Ectodermal cell (in vitro differentiated cells): ENCODE measurements at regions not wholly inside any gene's neighbourhood (a gene's known extent, or its start where the extent isn't known, plus 50 kb on each side); places are given as distances from the start of the nearest gene placed in this dataset.
"Not testable (repeated sequence)": the region's sequence is repeated elsewhere in the genome, so short reads cannot be mapped to it uniquely, and the experiment has no call there.

Source experiments
- H3K27ac ChIP-seq: 2 replicates; pipeline ENCODE4 v1.7.0; 2013; ENCODE audit warnings: mild to moderate bottlenecking, low read depth, low read length; ENCODE audit not compliant: insufficient read depth, poor library complexity, severe bottlenecking
- H3K27me3 ChIP-seq: 2 replicates; pipeline ENCODE4 v1.7.0; 2013; ENCODE audit warnings: mild to moderate bottlenecking, low read length; ENCODE audit not compliant: insufficient read depth, control insufficient read depth, poor library complexity, severe bottlenecking
- H3K36me3 ChIP-seq: one replicate; pipeline ENCODE4 v1.7.0; 2013; ENCODE audit warnings: low read length; ENCODE audit not compliant: control insufficient read depth, insufficient read depth
- H3K4me1 ChIP-seq: one replicate; pipeline ENCODE4 v1.7.0; 2013; ENCODE audit warnings: low read length; ENCODE audit not compliant: control insufficient read depth, insufficient read depth
- H3K4me3 ChIP-seq: 2 replicates; pipeline ENCODE4 v1.7.0; 2013; ENCODE audit warnings: low read depth, low read length, control low read depth; ENCODE audit not compliant: insufficient read depth
- H3K9me3 ChIP-seq: 2 replicates; pipeline ENCODE4 v1.7.0; 2013; ENCODE audit warnings: mild to moderate bottlenecking, low read length, moderate library complexity; ENCODE audit not compliant: control insufficient read depth
- WGBS, 2 experiments: methylation state at CpG; one replicate each; pipeline ENCODE4 v1.1.7; 2013; ENCODE audit warnings: missing lambda C conversion rate in 2 of 2; 5-methylcytosine and 5-hydroxymethylcytosine counted together

GRCh38 chr10:28371638-28372037, 68.8 kb upstream of the MPP7 start:
- H3K4me1 ChIP-seq, H3K36me3 ChIP-seq, H3K9me3 ChIP-seq, H3K27me3 ChIP-seq, H3K4me3 ChIP-seq, H3K27ac ChIP-seq: not testable (repeated sequence)
- 75 to 94% methylated on average over 1 of the region's 1 CpG for WGBS, 2 experiments

DNA sequence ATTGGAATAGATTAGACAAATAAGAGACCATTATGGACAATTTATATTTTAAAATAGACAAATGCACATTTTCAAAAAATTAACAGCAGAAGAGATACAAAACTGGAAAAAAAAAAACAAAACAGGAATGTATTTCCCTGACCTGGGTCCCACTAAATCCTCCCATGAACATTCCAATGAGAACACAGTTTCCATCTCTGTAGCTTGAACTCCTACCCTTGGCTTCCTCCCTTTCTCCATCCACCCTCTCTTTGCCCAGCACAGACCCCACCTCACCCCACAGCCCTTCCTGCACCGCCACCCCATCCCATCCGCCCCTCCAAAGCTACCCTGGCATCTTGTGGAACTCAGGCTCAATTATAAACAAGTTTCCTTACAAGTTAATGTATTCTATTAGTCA, 71.2 kb upstream of the MPP7 start:
- Histone ChIP-seq H3K36me3 (no peaks in the 10 kb centered on the region), H3K9me3 (no peaks in the 10 kb centered on the region), H3K27ac (no peak overlapping the region), H3K27me3 (no peaks in the 10 kb centered on the region), H3K4me1 (no peaks in the 10 kb centered on the region), H3K4me3 (no peak overlapping the region)
- 94 to 100% methylated on average over 2 of the region's 2 CpGs for WGBS, 2 experiments

DNA sequence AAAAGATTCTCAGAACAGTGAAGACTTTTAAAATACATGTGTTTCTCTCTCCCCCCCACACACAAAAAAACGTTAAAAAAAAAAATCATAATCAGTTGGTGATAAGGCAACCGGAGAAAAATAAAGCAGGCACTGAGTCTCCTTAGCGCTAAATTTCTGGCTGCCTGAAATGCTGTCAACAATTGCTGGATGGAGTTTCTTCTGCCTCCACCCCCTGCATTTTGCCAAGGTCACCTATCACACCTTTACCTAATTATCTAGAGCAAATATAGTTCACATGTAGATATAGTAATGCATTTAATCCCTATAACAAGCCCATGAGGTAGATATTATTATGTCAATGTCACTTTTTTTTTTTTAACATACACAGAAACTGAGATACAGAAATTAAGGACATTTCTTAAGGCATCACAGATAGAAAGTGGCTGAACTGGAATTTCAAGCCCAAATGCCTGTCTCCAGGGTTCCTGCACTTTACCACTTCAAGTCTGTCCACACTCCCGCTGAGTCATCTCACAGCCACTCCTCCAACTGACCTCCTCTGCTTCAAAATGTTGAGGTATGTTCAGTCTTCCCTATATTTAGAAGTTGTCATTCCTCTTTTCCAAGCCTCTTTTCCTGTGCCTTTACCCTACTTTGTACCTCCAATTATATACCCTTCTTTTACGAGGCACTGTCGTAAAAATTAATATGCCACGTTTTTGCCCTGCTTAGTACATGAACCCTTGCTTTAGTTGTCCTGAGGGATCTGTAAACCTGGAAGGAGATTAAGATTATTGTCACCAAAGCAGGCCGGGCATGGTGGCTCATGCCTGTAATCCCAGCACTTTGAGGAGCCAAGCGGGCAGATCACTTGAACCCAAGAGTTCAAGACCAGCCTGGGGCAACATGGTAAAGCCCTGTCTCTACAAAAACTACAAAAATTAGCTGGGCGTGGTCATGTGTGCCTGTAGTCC, 72.8 kb upstream of the MPP7 start:
- H3K36me3 ChIP-seq: no peaks in the 10 kb centered on the region
- H3K27me3 ChIP-seq: no peaks in the 10 kb centered on the region
- 88 to 89% methylated on average over 10 of the region's 10 CpGs for whole genome bisulfite sequencing, 2 experiments
- no peak overlapping the region for H3K27ac ChIP-seq
- no peaks in the 10 kb centered on the region for H3K9me3 ChIP-seq
- no peaks in the 10 kb centered on the region for H3K4me1 ChIP-seq
- H3K4me3 ChIP-seq: no peak overlapping the region

GRCh38 chr10:28378986-28379585, 76.2 kb upstream of the MPP7 start:
- Histone ChIP-seq H3K27me3 (no peaks in the 10 kb centered on the region), H3K4me3 (no peak overlapping the region), H3K4me1 (no peaks in the 10 kb centered on the region), H3K36me3 (no peaks in the 10 kb centered on the region), H3K27ac (no peak overlapping the region), H3K9me3 (no peaks in the 10 kb centered on the region)
- 87 to 88% methylated on average over 8 of the region's 8 CpGs for WGBS, 2 experiments

DNA sequence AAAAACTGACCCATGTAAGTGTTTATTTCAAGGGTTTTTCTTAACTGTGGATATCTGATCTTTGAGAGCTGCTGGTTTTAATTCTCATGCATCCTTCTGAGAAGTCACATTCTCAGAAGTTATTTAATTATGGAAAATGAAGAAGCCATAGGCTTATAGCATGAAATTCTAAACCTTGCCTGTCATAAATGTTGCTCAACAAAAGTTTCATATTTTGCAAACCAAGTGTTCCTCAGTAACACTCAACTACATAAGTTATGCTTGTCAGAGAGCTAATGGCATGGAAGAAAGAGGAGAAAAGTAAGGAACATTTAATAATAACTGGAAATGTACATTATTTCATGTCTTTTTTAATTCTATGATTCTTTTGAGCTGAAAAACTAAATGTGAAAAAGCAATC, 78.6 kb upstream of the MPP7 start:
- H3K27me3 ChIP-seq: no peaks in the 10 kb centered on the region
- no peaks in the 10 kb centered on the region for H3K36me3 ChIP-seq
- no peak overlapping the region for H3K4me3 ChIP-seq
- no peak overlapping the region for H3K27ac ChIP-seq
- no peaks in the 10 kb centered on the region for H3K9me3 ChIP-seq
- H3K4me1 ChIP-seq: no peaks in the 10 kb centered on the region

GRCh38 chr10:28381903-28382347, 79.1 kb upstream of the MPP7 start:
- H3K27me3 ChIP-seq: no peaks in the 10 kb centered on the region
- H3K27ac ChIP-seq: no peak overlapping the region
- no peak overlapping the region for H3K4me3 ChIP-seq
- H3K36me3 ChIP-seq: no peaks in the 10 kb centered on the region
- no peaks in the 10 kb centered on the region for H3K4me1 ChIP-seq
- no peaks in the 10 kb centered on the region for H3K9me3 ChIP-seq
- 49 to 52% methylated on average over 12 of the region's 12 CpGs for WGBS, 2 experiments

DNA sequence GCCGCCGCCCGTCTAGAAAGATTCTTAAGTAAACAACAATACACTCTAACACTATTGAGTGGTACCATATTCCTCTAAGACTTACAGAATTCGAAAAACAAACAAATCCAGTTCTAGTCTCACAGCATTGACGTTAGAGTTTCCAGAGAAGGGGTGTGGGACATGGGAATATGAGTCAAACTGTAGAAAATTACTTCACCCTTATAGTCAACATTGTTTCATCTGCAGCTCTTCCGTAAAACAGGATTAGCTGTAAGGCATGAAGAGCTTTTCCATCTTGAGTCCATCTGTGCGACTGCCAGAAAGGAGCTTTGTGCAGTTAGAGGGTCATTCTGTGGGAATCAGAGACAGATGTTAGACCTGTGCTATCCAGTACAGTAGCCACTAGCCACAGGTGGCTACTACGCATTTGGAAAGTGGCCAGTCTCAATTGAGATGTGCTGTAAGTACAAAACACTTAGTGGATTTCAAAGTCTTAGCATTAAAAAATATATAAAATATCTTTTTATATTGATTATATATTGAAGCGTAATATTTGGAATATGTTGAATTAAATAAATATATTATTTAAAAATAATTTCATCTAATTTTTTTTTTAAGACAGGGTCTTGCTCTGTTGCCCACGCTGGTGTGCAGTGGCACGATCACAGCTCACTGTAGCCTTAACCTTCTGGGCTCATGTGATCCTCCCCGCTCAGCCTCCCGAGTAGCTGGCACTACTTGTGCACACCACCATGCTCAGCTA, 79.8 kb upstream of the MPP7 start:
- Histone ChIP-seq H3K4me3 (no peak overlapping the region), H3K27me3 (no peaks in the 10 kb centered on the region), H3K36me3 (no peaks in the 10 kb centered on the region), H3K27ac (no peak overlapping the region), H3K9me3 (no peaks in the 10 kb centered on the region), H3K4me1 (no peaks in the 10 kb centered on the region)
- 94% methylated on average over 11 to 12 of the region's 13 CpGs for WGBS, 2 experiments

DNA sequence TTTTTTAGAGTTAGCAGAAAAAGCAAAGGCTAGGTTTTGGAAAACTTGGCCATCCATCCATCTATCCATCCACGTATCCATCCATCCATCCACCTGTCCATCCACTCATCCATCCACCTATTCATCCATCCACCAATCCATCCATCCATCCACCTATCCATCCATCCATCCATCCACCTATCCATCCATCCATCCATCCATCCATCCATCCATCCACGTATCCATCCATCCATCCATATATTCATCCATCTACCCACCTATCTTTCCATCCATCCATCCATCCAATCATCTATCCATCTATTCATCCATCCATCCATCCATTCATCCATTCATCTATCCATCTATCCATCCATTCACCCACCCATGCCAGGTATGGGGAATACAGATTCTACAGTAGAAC, 81.7 kb upstream of the MPP7 start:
- 83 to 89% methylated on average over 2 of the region's 2 CpGs for WGBS, 2 experiments
- Histone ChIP-seq H3K4me1 (no peaks in the 10 kb centered on the region), H3K9me3 (no peaks in the 10 kb centered on the region), H3K27me3 (no peaks in the 10 kb centered on the region), H3K36me3 (no peaks in the 10 kb centered on the region), H3K4me3 (no peak overlapping the region), H3K27ac (no peak overlapping the region)

DNA sequence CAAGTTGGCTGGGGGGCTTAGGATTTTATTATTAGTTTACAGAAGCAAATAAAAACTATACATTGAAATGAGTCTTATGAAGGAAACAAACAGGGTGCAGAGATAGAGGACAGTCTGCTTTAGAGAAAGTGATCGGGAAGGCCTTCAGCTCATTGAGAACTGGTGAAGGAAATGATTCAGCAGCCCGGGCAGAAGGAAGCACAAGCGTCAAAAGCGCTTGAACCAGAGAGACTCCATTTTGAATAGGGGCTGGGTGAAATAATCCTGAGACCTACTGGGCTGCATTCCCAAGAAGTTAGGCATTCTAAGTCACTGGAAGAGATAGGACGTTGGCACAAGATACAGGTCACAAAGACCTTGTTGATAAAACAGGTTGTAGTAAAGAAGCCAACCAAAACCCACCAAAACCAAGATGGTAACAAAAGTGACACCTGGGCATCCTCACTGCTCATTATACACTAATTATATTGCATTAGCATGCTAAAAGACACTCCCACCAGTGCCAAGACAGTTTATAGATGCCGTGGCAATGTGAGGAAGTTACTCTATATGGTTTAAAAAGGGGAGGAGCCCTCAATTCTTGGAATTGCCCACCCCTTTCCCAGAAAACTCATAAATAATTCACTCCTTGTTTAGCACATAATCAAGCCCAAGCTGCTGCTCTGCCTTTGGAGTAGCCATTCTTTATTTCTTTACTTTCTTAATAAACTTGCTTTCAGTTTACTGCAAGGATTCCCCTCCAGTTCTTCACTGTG, 83.1 kb upstream of the MPP7 start:
- WGBS, 2 experiments: 88 to 96% methylated on average over 5 of the region's 6 CpGs
- no peak overlapping the region for H3K27ac ChIP-seq
- H3K36me3 ChIP-seq: no peaks in the 10 kb centered on the region
- H3K4me3 ChIP-seq: no peak overlapping the region
- H3K4me1 ChIP-seq: no peaks in the 10 kb centered on the region
- no peaks in the 10 kb centered on the region for H3K9me3 ChIP-seq
- no peaks in the 10 kb centered on the region for H3K27me3 ChIP-seq
